Calu3 (cell line): ENCODE measurements at regions not wholly inside any gene's neighbourhood (a gene's known extent, or its start where the extent isn't known, plus 50 kb on each side); places are given as distances from the start of the nearest gene placed in this dataset.

Source experiments
- BruUV-seq: library from RNA; stranded (reverse); fragments of 400-500 nt; replicated peaks from 2 replicates; lab custom pipeline; 2021; lab: Mats Ljungman, UMichigan
- CTCF ChIA-PET: fragments of 300-600 bp; sonication (Branson Sonifier 250); formaldehyde crosslinking; loops from one replicate; lab custom pipeline; 2022; ENCODE audit warnings: antibody characterized with exemption; lab: Charles Lee
- DNase-seq: peaks from one replicate; pipeline ENCODE4 v3.0.0; 2022
- H3K27ac Mint-ChIP-seq: one replicate; pipeline ENCODE4 v1.8.0; 2022; ENCODE audit warnings: mixed read lengths; ENCODE audit not compliant: unreplicated experiment
- H3K27me3 Mint-ChIP-seq: one replicate; pipeline ENCODE4 v1.8.0; 2022; ENCODE audit warnings: mixed read lengths; ENCODE audit not compliant: unreplicated experiment
- H3K36me3 Mint-ChIP-seq: one replicate; pipeline ENCODE4 v1.8.0; 2022; ENCODE audit warnings: mild to moderate bottlenecking, moderate library complexity, mixed read lengths; ENCODE audit not compliant: insufficient read depth, unreplicated experiment
- H3K4me1 Mint-ChIP-seq: one replicate; pipeline ENCODE4 v1.8.0; 2022; ENCODE audit warnings: mild to moderate bottlenecking, low read depth, mixed read lengths; ENCODE audit not compliant: unreplicated experiment
- H3K4me3 Mint-ChIP-seq: one replicate; pipeline ENCODE4 v1.8.0; 2022; ENCODE audit warnings: mild to moderate bottlenecking, low read depth, moderate library complexity, mixed read lengths; ENCODE audit not compliant: unreplicated experiment
- H3K9me3 Mint-ChIP-seq: one replicate; pipeline ENCODE4 v1.8.0; 2022; ENCODE audit warnings: low read depth, mixed read lengths; ENCODE audit not compliant: unreplicated experiment
- CTCF ChIP-seq: fragments of 200-600 bp; IDR thresholded peaks from one replicate; pipeline ENCODE4 v1.8.0; 2022; ENCODE audit warnings: antibody characterized with exemption; ENCODE audit not compliant: unreplicated experiment
- intact Hi-C: fragments of 100-400 bp; cut with micrococcal nuclease; formaldehyde crosslinking; loops from one replicate; pipeline ENCODE4 v1.10.0; 2022; ENCODE audit not compliant: unreplicated experiment

DNA sequence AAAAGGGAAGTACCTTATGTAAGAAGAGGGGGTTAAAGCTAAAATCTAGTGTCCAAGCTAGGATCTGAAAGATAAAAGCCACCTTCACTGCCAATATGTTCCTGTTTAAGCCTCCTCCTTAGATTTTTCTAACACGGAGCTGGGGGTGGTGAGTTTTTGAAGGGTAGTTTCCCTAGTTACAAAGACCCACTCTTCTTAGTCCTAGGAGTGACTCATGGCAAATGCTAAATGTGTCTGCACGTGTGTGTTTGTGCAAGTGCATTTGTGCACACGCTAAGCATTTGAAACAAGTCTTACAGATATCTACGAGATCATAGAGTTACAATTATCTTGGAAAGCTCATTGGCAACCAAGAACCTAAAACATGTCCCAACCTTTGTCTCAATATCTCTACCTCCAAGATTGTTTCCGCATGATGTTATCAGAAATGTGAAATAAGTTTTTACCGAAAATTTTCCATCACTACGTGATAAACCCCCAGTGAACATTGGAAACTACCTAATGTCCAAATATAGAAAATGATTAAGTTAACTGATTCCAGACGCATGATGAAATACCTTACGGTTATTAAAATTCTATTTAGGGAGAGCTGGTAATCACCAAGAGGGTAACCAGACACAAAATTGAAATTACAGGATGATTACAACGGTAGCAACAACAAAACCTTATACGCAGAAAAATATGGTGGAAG, 78.0 kb upstream of the HRH2 start:
- no peak for DNase-seq
- H3K4me3 Mint-ChIP-seq = no peak overlapping the region
- peaks cover 4% of the 10 kb centered on the region for H3K9me3 Mint-ChIP-seq
- no peak overlapping the region for H3K27ac Mint-ChIP-seq
- CTCF ChIA-PET = no interaction called here
- H3K27me3 Mint-ChIP-seq = peaks cover 36% of the 10 kb centered on the region
- H3K4me1 Mint-ChIP-seq = no peaks in the 10 kb centered on the region
- no TSS peak for BruUV-seq
- no peak for TF ChIP-seq CTCF
- no peaks in the 10 kb centered on the region for H3K36me3 Mint-ChIP-seq
- intact Hi-C loops = no loop called here

DNA sequence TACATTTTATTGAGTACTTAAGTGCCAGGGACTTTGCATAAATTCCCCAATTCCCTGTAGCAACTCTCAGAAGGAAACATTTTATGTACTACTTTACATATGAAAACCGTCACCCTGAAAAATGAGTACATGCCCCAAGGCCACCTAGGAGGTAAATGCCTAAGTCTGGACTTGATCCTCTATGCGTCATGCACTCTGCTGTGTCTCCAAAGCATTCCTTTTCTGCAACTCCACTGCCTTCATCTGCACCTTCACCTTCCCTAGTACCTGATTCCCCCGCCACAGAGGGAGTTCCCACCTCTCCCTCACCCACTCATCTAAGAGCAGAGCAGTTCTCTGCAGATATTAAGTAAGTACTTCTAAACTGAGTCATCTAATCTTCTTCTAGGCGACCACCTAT, 75.2 kb upstream of the HRH2 start:
- Mint-ChIP-seq H3K4me3 (no peak overlapping the region), H3K27me3 (peaks cover 36% of the 10 kb centered on the region), H3K9me3 (peaks cover 11% of the 10 kb centered on the region), H3K27ac (no peak overlapping the region), H3K4me1 (no peaks in the 10 kb centered on the region), H3K36me3 (no peaks in the 10 kb centered on the region)
- CTCF ChIA-PET = no interaction called here
- no peak for TF ChIP-seq CTCF
- intact Hi-C loops = no loop called here
- no TSS peak for BruUV-seq
- no peak for DNase-seq

DNA sequence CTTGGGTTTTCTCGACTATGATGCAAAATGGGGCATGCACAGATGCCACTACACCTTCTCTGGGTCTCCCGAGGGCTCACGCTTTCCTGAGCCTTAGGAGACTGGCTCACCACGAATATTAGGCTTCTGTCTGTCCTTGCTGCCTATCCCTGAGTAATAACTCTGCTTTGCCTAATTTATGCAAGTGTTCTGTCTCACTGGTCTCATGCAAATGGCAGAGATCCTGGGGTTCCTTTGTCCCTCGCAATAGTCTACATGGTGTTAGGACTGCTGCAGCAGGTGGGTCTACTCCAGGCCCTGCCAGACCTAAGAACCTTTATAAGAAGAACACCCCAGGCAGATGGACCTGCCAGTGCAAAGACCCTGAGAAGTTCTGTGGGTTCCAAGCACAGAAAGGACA, 72.3 kb upstream of the HRH2 start:
- CTCF ChIA-PET = no interaction called here
- no TSS peak for BruUV-seq
- TF ChIP-seq CTCF = no peak
- Mint-ChIP-seq H3K4me3 (no peak overlapping the region), H3K27ac (no peak overlapping the region), H3K4me1 (no peaks in the 10 kb centered on the region), H3K27me3 (peaks cover 45% of the 10 kb centered on the region), H3K36me3 (no peaks in the 10 kb centered on the region), H3K9me3 (peaks cover 11% of the 10 kb centered on the region)
- intact Hi-C loops = no loop called here
- no peak for DNase-seq

- no TSS peak for BruUV-seq
- intact Hi-C loops = no loop called here
- no peaks in the 10 kb centered on the region for H3K4me1 Mint-ChIP-seq
- no peak overlapping the region for H3K4me3 Mint-ChIP-seq
- H3K27me3 Mint-ChIP-seq = peaks cover 33% of the 10 kb centered on the region
- no peak overlapping the region for H3K27ac Mint-ChIP-seq
- H3K9me3 Mint-ChIP-seq = peaks cover 7% of the 10 kb centered on the region
- no peak for TF ChIP-seq CTCF
- CTCF ChIA-PET = no interaction called here
- DNase-seq = no peak
- no peaks in the 10 kb centered on the region for H3K36me3 Mint-ChIP-seq
Observed at GRCh38 chr5:175588709-175589429, 69.0 kb upstream of the HRH2 start.
